B cell (primary cell): ENCODE measurements at regions not wholly inside any gene's neighbourhood (a gene's known extent, or its start where the extent isn't known, plus 50 kb on each side); places are given as distances from the start of the nearest gene placed in this dataset.

Experiments used
- ATAC-seq: fragments of 200-7000 bp; cut with Tn5 transposase; one replicate; pipeline ENCODE4 v1.10.0; 2021; ENCODE audit warnings: low read depth, mild to moderate bottlenecking, moderate number of reproducible peaks, moderate library complexity
- CTCF ChIA-PET: fragments of 350-600 bp; sonication (Branson Sonifier 250); formaldehyde crosslinking; loops from one replicate; lab custom pipeline; 2021; ENCODE audit warnings: antibody characterized with exemption, inconsistent platforms; lab: Charles Lee
- POLR2A ChIA-PET: fragments of 350-600 bp; sonication (Branson Sonifier 250); formaldehyde crosslinking; loops from one replicate; lab custom pipeline; 2021; ENCODE audit warnings: antibody characterized with exemption; lab: Charles Lee
- DNase-seq: peaks from one replicate; pipeline ENCODE4 v3.0.0; 2013
- H2AFZ ChIP-seq: 2 replicates; pipeline ENCODE4 v1.6.1; 2012; ENCODE audit warnings: mild to moderate bottlenecking, low read depth, low read length; ENCODE audit not compliant: insufficient read depth, poor library complexity, severe bottlenecking
- H3K27ac ChIP-seq, 2 donors: 1 replicate in 1 of 2; 2 replicates in 1 of 2; pipeline ENCODE4 v1.5.1; 2012 to 2013; ENCODE audit warnings: low read length in 2 of 2, mild to moderate bottlenecking in 2 of 2, moderate library complexity in 1 of 2
- H3K27me3 ChIP-seq, 4 experiments: fragments of 200-600 bp in 1 of 4; sonication (generic) in 1 of 4; replicated peaks in 1 of 4; 1 replicate in 2 of 4; 2 replicates in 2 of 4; pipeline versions ENCODE4 v1.6.1 to v1.7.0; 2013 to 2016; ENCODE audit warnings: low read length in 3 of 4, mild to moderate bottlenecking in 2 of 4, mixed read lengths in 1 of 4, moderate library complexity in 1 of 4; ENCODE audit not compliant: insufficient read depth in 4 of 4, control insufficient read depth in 3 of 4; ENCODE audit errors: control extremely low read depth in 1 of 4
- H3K36me3 ChIP-seq, 2 experiments: replicated peaks in 1 of 2; 1 replicate in 1 of 2; 2 replicates in 1 of 2; pipeline versions ENCODE4 v1.6.1 to v1.7.1; 2013; ENCODE audit warnings: low read length in 1 of 2; ENCODE audit not compliant: insufficient read depth in 2 of 2, control insufficient read depth in 1 of 2; ENCODE audit errors: control extremely low read depth in 1 of 2, extremely low read depth in 1 of 2
- H3K4me1 ChIP-seq, 2 donors: fragments of 200-600 bp in 1 of 2; sonication (generic) in 1 of 2; 1 replicate in 1 of 2; 2 replicates in 1 of 2; pipeline versions ENCODE4 v1.5.1 to v1.6.1; 2013 to 2017; ENCODE audit warnings: low read length in 2 of 2; ENCODE audit not compliant: control insufficient read depth in 2 of 2, insufficient read depth in 2 of 2
- H3K4me2 ChIP-seq: replicated peaks from 2 replicates; pipeline ENCODE3; 2012; ENCODE audit warnings: mild to moderate bottlenecking, low read depth, low read length; ENCODE audit not compliant: poor library complexity, severe bottlenecking
- H3K4me3 ChIP-seq, 5 experiments: fragments of 200-600 bp in 1 of 5; sonication (generic) in 1 of 5; 1 replicate in 3 of 5; 2 replicates in 2 of 5; pipeline versions ENCODE4 v1.5.1 to v1.7.0; 2011 to 2016; ENCODE audit warnings: low read length in 4 of 5, mild to moderate bottlenecking in 4 of 5, low read depth in 2 of 5, control low read depth in 1 of 5, moderate library complexity in 1 of 5; ENCODE audit not compliant: insufficient read depth in 1 of 5; ENCODE audit errors: control extremely low read depth in 1 of 5, extremely low read depth in 1 of 5
- H3K79me2 ChIP-seq: fragments of 200-600 bp; sonication (generic); one replicate; pipeline ENCODE4 v1.6.0; 2016; ENCODE audit warnings: low read length; ENCODE audit not compliant: control insufficient read depth, insufficient read depth
- H3K9ac ChIP-seq: fragments of 200-600 bp; sonication (generic); 2 replicates; pipeline ENCODE4 v1.6.1; 2017; ENCODE audit warnings: mild to moderate bottlenecking, low read length, moderate library complexity
- H3K9me3 ChIP-seq, 3 donors: one replicate each; pipeline versions ENCODE4 v1.6.1 to v1.7.1; 2013; ENCODE audit warnings: low read length in 2 of 3; ENCODE audit not compliant: control insufficient read depth in 2 of 3, insufficient read depth in 1 of 3; ENCODE audit errors: control extremely low read depth in 1 of 3
- H4K20me1 ChIP-seq: 2 replicates; pipeline ENCODE4 v1.6.0; 2012; ENCODE audit warnings: mild to moderate bottlenecking, low read length; ENCODE audit not compliant: insufficient read depth, control insufficient read depth, poor library complexity, severe bottlenecking
- H3K27ac Mint-ChIP-seq: one replicate; pipeline ENCODE4 v1.8.0; 2021; ENCODE audit warnings: mixed read lengths
- H3K27me3 Mint-ChIP-seq: one replicate; pipeline ENCODE4 v1.8.0; 2021; ENCODE audit warnings: mixed read lengths
- H3K4me1 Mint-ChIP-seq: one replicate; pipeline ENCODE4 v1.8.0; 2021; ENCODE audit warnings: mixed read lengths
- H3K4me3 Mint-ChIP-seq: one replicate; pipeline ENCODE4 v1.8.0; 2021; ENCODE audit warnings: mixed read lengths
- H3K9me3 Mint-ChIP-seq: one replicate; pipeline ENCODE4 v1.8.0; 2022; ENCODE audit warnings: mixed read lengths; ENCODE audit not compliant: insufficient read depth
- EZH2 ChIP-seq: IDR thresholded peaks from 2 replicates; pipeline ENCODE4 v1.6.1; 2012; ENCODE audit warnings: borderline replicate concordance, low read depth, mild to moderate bottlenecking, moderate library complexity, low read length; ENCODE audit not compliant: insufficient read depth, poor library complexity, severe bottlenecking
- WGBS: methylation state at CpG from one replicate; pipeline ENCODE4 v1.1.5; 2013; ENCODE audit warnings: missing lambda C conversion rate; ENCODE audit not compliant: insufficient coverage; 5-methylcytosine and 5-hydroxymethylcytosine counted together
- intact Hi-C: fragments of 100-400 bp; cut with micrococcal nuclease; formaldehyde crosslinking; loops from one replicate; pipeline ENCODE4 v1.10.0; 2022
- TF ChIP-seq, protein P1 (sequence below): fragments of 200-600 bp; IDR thresholded peaks from one replicate; pipeline ENCODE4 v1.8.0; 2022; ENCODE audit warnings: antibody characterized with exemption, mild to moderate bottlenecking

DNA sequence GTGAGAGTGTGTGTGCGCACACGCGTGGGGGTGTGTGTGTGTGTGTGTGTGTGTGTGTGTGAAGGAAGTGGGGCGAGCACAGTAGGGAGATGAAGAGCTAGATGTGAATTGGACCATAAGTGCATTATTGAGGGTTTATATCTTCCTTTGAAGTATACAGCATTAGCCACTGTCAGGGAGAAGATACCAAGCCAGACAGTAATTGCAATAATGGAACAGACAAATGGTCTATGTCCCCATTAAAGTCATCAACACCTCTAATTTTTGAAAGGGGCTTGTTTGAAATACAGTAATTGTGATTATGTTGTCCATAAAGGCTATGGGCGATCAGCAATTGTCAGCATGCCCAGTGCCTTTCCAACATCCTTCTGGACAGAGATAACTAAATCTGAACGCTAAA is 429.2 kb upstream of the NR2F2 start:
- 96% methylated on average over 4 of the region's 6 CpGs for WGBS
- H3K27me3 Mint-ChIP-seq: no peaks in the 10 kb centered on the region

DNA sequence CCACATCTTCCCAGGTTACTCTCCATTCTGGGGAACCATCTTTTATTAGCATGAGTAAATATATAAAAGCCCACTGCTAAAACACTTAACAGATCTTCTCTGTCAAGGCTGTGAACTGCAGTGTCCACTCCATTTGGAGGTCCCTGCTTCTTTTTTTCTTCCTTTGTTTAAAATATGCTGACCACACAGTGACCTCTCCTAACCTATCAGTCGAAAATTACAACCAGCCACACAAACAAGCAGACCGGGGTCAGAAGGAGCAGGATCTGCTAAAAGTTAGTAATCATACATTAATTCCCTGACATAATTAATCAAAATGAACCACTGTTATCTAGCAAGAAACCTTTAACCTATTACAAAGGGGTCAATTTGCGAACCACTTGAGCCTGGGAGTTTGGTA is 427.9 kb upstream of the NR2F2 start:
- no peak overlapping the region for H3K4me2 ChIP-seq
- H3K27me3 ChIP-seq: no peaks in the 10 kb centered on the region
- no peak overlapping the region for H3K9ac ChIP-seq
- Mint-ChIP-seq H3K4me3 (no peak overlapping the region), H3K9me3 (no peaks in the 10 kb centered on the region), H3K4me1 (no peaks in the 10 kb centered on the region), H3K27me3 (no peaks in the 10 kb centered on the region), H3K27ac (no peak overlapping the region)
- TF ChIP-seq, protein P1, sequence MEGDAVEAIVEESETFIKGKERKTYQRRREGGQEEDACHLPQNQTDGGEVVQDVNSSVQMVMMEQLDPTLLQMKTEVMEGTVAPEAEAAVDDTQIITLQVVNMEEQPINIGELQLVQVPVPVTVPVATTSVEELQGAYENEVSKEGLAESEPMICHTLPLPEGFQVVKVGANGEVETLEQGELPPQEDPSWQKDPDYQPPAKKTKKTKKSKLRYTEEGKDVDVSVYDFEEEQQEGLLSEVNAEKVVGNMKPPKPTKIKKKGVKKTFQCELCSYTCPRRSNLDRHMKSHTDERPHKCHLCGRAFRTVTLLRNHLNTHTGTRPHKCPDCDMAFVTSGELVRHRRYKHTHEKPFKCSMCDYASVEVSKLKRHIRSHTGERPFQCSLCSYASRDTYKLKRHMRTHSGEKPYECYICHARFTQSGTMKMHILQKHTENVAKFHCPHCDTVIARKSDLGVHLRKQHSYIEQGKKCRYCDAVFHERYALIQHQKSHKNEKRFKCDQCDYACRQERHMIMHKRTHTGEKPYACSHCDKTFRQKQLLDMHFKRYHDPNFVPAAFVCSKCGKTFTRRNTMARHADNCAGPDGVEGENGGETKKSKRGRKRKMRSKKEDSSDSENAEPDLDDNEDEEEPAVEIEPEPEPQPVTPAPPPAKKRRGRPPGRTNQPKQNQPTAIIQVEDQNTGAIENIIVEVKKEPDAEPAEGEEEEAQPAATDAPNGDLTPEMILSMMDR: no peak
- TF ChIP-seq EZH2: no peak
- no peaks in the 10 kb centered on the region for H3K36me3 ChIP-seq
- WGBS: no CpG with 5 or more reads among the region's 3 CpGs
- no peaks in the 10 kb centered on the region for H3K4me1 ChIP-seq
- POLR2A ChIA-PET: no interaction called here
- H3K9me3 ChIP-seq: peaks cover 0 to 4% (median 0%) of the 10 kb centered on the region in 3 donors
- CTCF ChIA-PET: no interaction called here
- H3K79me2 ChIP-seq: no peaks in the 10 kb centered on the region
- DNase-seq: no peak
- no peak overlapping the region for H2AFZ ChIP-seq
- no peak overlapping the region for H3K4me3 ChIP-seq
- H3K27ac ChIP-seq: no peak overlapping the region
- intact Hi-C loops: no loop called here
- ATAC-seq: no peak
- no peaks in the 10 kb centered on the region for H4K20me1 ChIP-seq

More for the DNA sequence above, 429.2 kb upstream of the NR2F2 start:
- POLR2A ChIA-PET: no interaction called here
- H3K27me3 ChIP-seq: no peaks in the 10 kb centered on the region
- ATAC-seq (no peak), DNase-seq (no peak)
- no peak overlapping the region for H3K4me2 ChIP-seq
- H2AFZ ChIP-seq: no peak overlapping the region
- no peaks in the 10 kb centered on the region for H4K20me1 ChIP-seq
- H3K27ac ChIP-seq: no peak overlapping the region
- H3K9me3 ChIP-seq: no peaks in the 10 kb centered on the region
- CTCF ChIA-PET: no interaction called here
- Mint-ChIP-seq H3K4me1 (no peaks in the 10 kb centered on the region), H3K9me3 (no peaks in the 10 kb centered on the region), H3K4me3 (no peak overlapping the region), H3K27ac (no peak overlapping the region)
- no peaks in the 10 kb centered on the region for H3K79me2 ChIP-seq
- no peaks in the 10 kb centered on the region for H3K4me1 ChIP-seq
- H3K4me3 ChIP-seq: no peak overlapping the region
- no peaks in the 10 kb centered on the region for H3K36me3 ChIP-seq
- no peak for TF ChIP-seq EZH2
- TF ChIP-seq, protein P1: no peak
- intact Hi-C loops: no loop called here
- no peak overlapping the region for H3K9ac ChIP-seq
